ENCODE measurements at regions not wholly inside any gene's neighbourhood (a gene's known extent, or its start where the extent isn't known, plus 50 kb on each side); places are given as distances from the start of the nearest gene placed in this dataset.

DNA sequence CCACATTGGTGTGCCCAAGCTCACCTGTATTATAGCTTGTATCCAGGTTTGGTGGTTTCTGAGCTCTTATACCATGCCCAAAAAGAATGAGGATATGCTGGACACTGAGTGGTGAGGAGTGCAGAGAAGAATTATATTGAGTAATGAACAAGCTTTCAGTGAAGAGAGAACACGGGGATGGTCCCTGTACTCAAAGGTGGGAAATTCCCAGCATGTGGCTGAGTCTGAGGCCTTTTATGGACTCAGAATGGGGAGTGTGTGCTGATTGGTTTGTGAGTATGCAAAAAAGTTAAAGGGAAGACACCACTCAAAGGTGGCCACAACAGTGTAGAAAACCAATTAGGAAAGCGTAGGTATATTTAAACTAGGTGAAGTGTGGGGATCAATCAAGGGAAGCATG is 191.2 kb upstream of the SLITRK6 start:
- H3K9me1 ChIP-seq (ENCODE audit: control insufficient read depth, insufficient read depth, low read length): no peaks in the 10 kb centered on the region
- ChIA-PET CTCF (ENCODE audit: low intra/inter-chr PET ratio) (no interaction called here), POLR2A (no interaction called here)
- H3K4me2 ChIP-seq (ENCODE audit: insufficient read depth, low read length): no peak overlapping the region
- H3K79me2 ChIP-seq (ENCODE audit: control insufficient read depth, insufficient read depth, low read length): no peaks in the 10 kb centered on the region
- no TSS peak for BruUV-seq (replicated peaks)
- WGBS (ENCODE audit: insufficient coverage, low coverage, missing lambda C conversion rate): 0% methylated on average over 2 of the region's 2 CpGs
- H4K20me1 ChIP-seq (replicated peaks; ENCODE audit: control insufficient read depth, insufficient read depth, low read length): no peaks in the 10 kb centered on the region
- H2AFZ ChIP-seq (ENCODE audit: low read depth, low read length): no peak overlapping the region
- TF ChIP-seq JUNB (CRISPR knock-in tag; conservative IDR thresholded peaks at IDR 0.05): no peak
- no peaks in the 10 kb centered on the region for H3K27me3 ChIP-seq (ENCODE audit: control insufficient read depth in 2 of 2, insufficient read depth in 2 of 2, low read length in 2 of 2)
- no peaks in the 10 kb centered on the region for H3K4me1 ChIP-seq (replicated peaks in 1 of 2; ENCODE audit: control insufficient read depth in 2 of 2, insufficient read depth in 2 of 2, low read length in 2 of 2)
- no peak overlapping the region for H3K4me3 ChIP-seq
- no peaks in the 10 kb centered on the region for H3K36me3 ChIP-seq (ENCODE audit: control insufficient read depth, insufficient read depth, low read length)
- no peak for ATAC-seq
- in situ Hi-C loops (cut with MboI) (no loop called here), intact Hi-C loops (cut with micrococcal nuclease) (no loop called here)
- no peaks in the 10 kb centered on the region for H3K9me3 ChIP-seq (replicated peaks; ENCODE audit: control insufficient read depth, insufficient read depth, low read depth, low read length)
- FAIRE-seq: no peak
- no peak overlapping the region for H3K9ac ChIP-seq (ENCODE audit: insufficient read depth in 1 of 2, low read depth in 2 of 2, low read length in 2 of 2)
- H3K27ac ChIP-seq (ENCODE audit: extremely low read depth, low read depth, low read length): no peak overlapping the region
- DNase-seq (ENCODE audit: extremely low read depth in 1 of 4, low spot score in 3 of 4): no peak

DNA sequence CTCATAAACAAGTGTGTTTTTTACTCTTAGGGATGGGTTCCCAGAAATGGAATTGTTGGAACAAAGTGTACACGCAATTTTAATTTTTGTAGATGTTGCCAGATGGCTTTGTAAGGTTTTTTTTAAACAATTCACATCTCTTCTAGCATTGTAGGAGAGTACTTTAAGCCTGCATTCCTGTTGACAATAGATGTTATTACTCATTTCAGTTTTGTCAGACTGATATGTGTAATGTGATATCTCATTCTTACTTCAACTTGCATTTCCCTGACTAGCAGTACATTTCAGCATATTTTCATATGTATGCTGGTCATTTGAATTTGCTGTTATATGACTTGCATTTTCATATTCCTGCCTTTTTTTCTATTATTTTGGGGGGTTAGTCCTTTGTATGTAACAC is 186.6 kb upstream of the SLITRK6 start:
- Histone ChIP-seq H3K27me3 (ENCODE audit: control insufficient read depth in 2 of 2, insufficient read depth in 2 of 2, low read length in 2 of 2) (no peaks in the 10 kb centered on the region), H3K27ac (ENCODE audit: extremely low read depth, low read depth, low read length) (no peak overlapping the region), H3K4me3 (no peak overlapping the region), H3K9me3 (replicated peaks; ENCODE audit: control insufficient read depth, insufficient read depth, low read depth, low read length) (no peaks in the 10 kb centered on the region), H3K36me3 (ENCODE audit: control insufficient read depth, insufficient read depth, low read length) (no peaks in the 10 kb centered on the region), H2AFZ (ENCODE audit: low read depth, low read length) (no peak overlapping the region), H3K9me1 (ENCODE audit: control insufficient read depth, insufficient read depth, low read length) (no peaks in the 10 kb centered on the region), H3K79me2 (ENCODE audit: control insufficient read depth, insufficient read depth, low read length) (no peaks in the 10 kb centered on the region), H3K9ac (ENCODE audit: insufficient read depth in 1 of 2, low read depth in 2 of 2, low read length in 2 of 2) (no peak overlapping the region), H3K4me1 (replicated peaks in 1 of 2; ENCODE audit: control insufficient read depth in 2 of 2, insufficient read depth in 2 of 2, low read length in 2 of 2) (no peaks in the 10 kb centered on the region), H4K20me1 (replicated peaks; ENCODE audit: control insufficient read depth, insufficient read depth, low read length) (no peaks in the 10 kb centered on the region), H3K4me2 (ENCODE audit: insufficient read depth, low read length) (no peak overlapping the region)
- BruUV-seq (replicated peaks): no TSS peak
- 0% methylated on average over 1 of the region's 1 CpG for WGBS (ENCODE audit: insufficient coverage, low coverage, missing lambda C conversion rate)
- DNase-seq (ENCODE audit: extremely low read depth in 1 of 4, low spot score in 3 of 4): no peak
- POLR2A ChIA-PET: no interaction called here
- in situ Hi-C loops (cut with MboI) (no loop called here), intact Hi-C loops (cut with micrococcal nuclease) (no loop called here)
- CTCF ChIA-PET (ENCODE audit: low intra/inter-chr PET ratio): no interaction called here
- FAIRE-seq: no peak
- no peak for ATAC-seq
- TF ChIP-seq ZEB2 (IDR thresholded peaks at IDR 0.05) (no peak), ZNF445 (CRISPR knock-in tag; IDR thresholded peaks at IDR 0.05; ENCODE audit: low read depth) (no peak), GTF2B (IDR thresholded peaks at IDR 0.05; ENCODE audit: extremely low read depth, insufficient read length) (no peak), ZNF384 (IDR thresholded peaks at IDR 0.05; ENCODE audit: low read depth, low read length) (no peak), PTTG1 (tag; IDR thresholded peaks at IDR 0.05; ENCODE audit: low read depth) (no peak), CC2D1A (IDR thresholded peaks at IDR 0.05) (no peak), XRCC5 (IDR thresholded peaks at IDR 0.05; ENCODE audit: low read depth, low read length) (no peak), MTA1 (IDR thresholded peaks at IDR 0.05; ENCODE audit: borderline replicate concordance) (no peak), NONO (IDR thresholded peaks at IDR 0.05; ENCODE audit: low read depth in 2 of 2, low read length in 1 of 2) (no peak), SRSF3 (IDR thresholded peaks at IDR 0.05; ENCODE audit: insufficient read depth, low read length) (no peak), SRSF9 (IDR thresholded peaks at IDR 0.05; ENCODE audit: borderline replicate concordance, low read depth, low read length) (no peak), SREBF1 (IDR thresholded peaks at IDR 0.05; ENCODE audit: borderline replicate concordance, low read depth, low read length) (no peak), YBX1 (IDR thresholded peaks at IDR 0.05) (no peak)
- TF ChIP-seq, protein P1, sequence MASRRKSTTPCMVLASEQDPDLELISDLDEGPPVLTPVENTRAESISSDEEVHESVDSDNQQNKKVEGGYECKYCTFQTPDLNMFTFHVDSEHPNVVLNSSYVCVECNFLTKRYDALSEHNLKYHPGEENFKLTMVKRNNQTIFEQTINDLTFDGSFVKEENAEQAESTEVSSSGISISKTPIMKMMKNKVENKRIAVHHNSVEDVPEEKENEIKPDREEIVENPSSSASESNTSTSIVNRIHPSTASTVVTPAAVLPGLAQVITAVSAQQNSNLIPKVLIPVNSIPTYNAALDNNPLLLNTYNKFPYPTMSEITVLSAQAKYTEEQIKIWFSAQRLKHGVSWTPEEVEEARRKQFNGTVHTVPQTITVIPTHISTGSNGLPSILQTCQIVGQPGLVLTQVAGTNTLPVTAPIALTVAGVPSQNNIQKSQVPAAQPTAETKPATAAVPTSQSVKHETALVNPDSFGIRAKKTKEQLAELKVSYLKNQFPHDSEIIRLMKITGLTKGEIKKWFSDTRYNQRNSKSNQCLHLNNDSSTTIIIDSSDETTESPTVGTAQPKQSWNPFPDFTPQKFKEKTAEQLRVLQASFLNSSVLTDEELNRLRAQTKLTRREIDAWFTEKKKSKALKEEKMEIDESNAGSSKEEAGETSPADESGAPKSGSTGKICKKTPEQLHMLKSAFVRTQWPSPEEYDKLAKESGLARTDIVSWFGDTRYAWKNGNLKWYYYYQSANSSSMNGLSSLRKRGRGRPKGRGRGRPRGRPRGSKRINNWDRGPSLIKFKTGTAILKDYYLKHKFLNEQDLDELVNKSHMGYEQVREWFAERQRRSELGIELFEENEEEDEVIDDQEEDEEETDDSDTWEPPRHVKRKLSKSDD (conservative IDR thresholded peaks at IDR 0.05; ENCODE audit: low read length): no peak

Data from K562 (cell line).